H1 (cell line): ENCODE measurements at regions not wholly inside any gene's neighbourhood (a gene's known extent, or its start where the extent isn't known, plus 50 kb on each side); places are given as distances from the start of the nearest gene placed in this dataset.

ENCODE experiments used
- ASH2L ChIP-seq: fragments of 200-600, 300-600 bp; sonication (generic); IDR thresholded peaks from one replicate; pipeline ENCODE4 v1.7.1; 2017; ENCODE audit warnings: low read length
- BCL11A ChIP-seq, 2 experiments: IDR thresholded peaks; one replicate each; pipeline ENCODE4 v1.6.1; 2011; ENCODE audit warnings: low read depth in 2 of 2, low read length in 2 of 2, mild to moderate bottlenecking in 2 of 2
- BRCA1 ChIP-seq: IDR thresholded peaks from 2 replicates; pipeline ENCODE4 v1.6.1; 2012; ENCODE audit warnings: low read depth, low read length, improper control_type of control experiment
- CREB1 ChIP-seq: IDR thresholded peaks from 2 replicates; pipeline ENCODE4 v1.6.1; 2012; ENCODE audit warnings: inconsistent platforms
- E2F6 ChIP-seq: IDR thresholded peaks from 2 replicates; pipeline ENCODE4 v1.6.1; 2012; ENCODE audit warnings: inconsistent platforms
- FOSL1 ChIP-seq: IDR thresholded peaks from 2 replicates; pipeline ENCODE4 v1.6.1; 2011; ENCODE audit warnings: mild to moderate bottlenecking, low read depth, low read length, moderate library complexity; ENCODE audit not compliant: insufficient read depth
- PHF8 ChIP-seq: fragments of 200-600 bp; sonication (generic); conservative IDR thresholded peaks from 2 replicates; pipeline ENCODE4 v1.7.1; 2012; ENCODE audit warnings: low read depth, mild to moderate bottlenecking, inconsistent platforms, low read length, moderate library complexity
- POLR2A ChIP-seq, 2 experiments: IDR thresholded peaks; 1 replicate in 1 of 2; 2 replicates in 1 of 2; pipeline ENCODE4 v1.6.1; 2011; ENCODE audit warnings: low read depth in 2 of 2, low read length in 2 of 2, mild to moderate bottlenecking in 2 of 2; ENCODE audit errors: control extremely low read depth in 1 of 2
- RBBP5 ChIP-seq: IDR thresholded peaks from 2 replicates; pipeline ENCODE4 v1.7.1; 2012; ENCODE audit warnings: low read depth, mild to moderate bottlenecking, inconsistent platforms, low read length, moderate library complexity, borderline replicate concordance
- RNF2 ChIP-seq: fragments of 200-900, 300-1000 bp; sonication (generic); IDR thresholded peaks from 2 replicates; pipeline ENCODE4 v1.7.1; 2016; ENCODE audit warnings: borderline replicate concordance, low read depth, mild to moderate bottlenecking, antibody characterized with exemption, low read length; ENCODE audit not compliant: poor library complexity, severe bottlenecking; ENCODE audit errors: missing control alignments
- SP1 ChIP-seq: IDR thresholded peaks from 2 replicates; pipeline ENCODE4 v1.6.1; 2011; ENCODE audit warnings: low read depth, low read length
- TBP ChIP-seq: IDR thresholded peaks from 2 replicates; pipeline ENCODE4 v1.6.1; 2011; ENCODE audit warnings: low read depth, low read length, improper control_type of control experiment
- YY1 ChIP-seq: IDR thresholded peaks from 2 replicates; pipeline ENCODE4 v1.6.1; 2011; ENCODE audit warnings: low read depth, mild to moderate bottlenecking, low read length
- TF ChIP-seq, protein P1 (sequence below), 3 experiments: IDR thresholded peaks; 1 replicate in 2 of 3; 2 replicates in 1 of 3; pipeline versions ENCODE4 v1.5.1 to v1.6.1; 2011; ENCODE audit warnings: low read length in 3 of 3, mild to moderate bottlenecking in 3 of 3, inconsistent platforms in 2 of 3, low read depth in 1 of 3, moderate library complexity in 1 of 3; ENCODE audit not compliant: insufficient read depth in 1 of 3; ENCODE audit errors: control extremely low read depth in 1 of 3

DNA sequence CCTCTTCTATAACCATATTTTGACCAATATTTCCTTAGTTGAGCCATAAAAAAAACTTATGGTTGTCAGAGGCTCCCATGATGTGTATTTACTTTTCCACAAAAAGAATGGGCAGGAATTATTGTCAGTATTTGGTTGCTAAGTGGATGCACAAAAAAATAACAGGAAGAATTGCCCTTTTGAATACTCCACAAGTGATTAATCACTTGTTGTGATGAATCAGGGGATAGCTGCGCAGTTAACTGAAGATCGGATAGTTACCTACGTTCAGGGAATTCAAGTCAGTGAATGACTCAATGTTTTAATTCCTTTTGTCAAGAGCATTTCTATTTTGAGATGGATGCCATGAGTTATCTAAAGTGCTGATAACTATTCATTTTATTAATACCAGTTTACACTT lies 785.2 kb upstream of the B3GALT2 start:
- TF ChIP-seq, protein P1, sequence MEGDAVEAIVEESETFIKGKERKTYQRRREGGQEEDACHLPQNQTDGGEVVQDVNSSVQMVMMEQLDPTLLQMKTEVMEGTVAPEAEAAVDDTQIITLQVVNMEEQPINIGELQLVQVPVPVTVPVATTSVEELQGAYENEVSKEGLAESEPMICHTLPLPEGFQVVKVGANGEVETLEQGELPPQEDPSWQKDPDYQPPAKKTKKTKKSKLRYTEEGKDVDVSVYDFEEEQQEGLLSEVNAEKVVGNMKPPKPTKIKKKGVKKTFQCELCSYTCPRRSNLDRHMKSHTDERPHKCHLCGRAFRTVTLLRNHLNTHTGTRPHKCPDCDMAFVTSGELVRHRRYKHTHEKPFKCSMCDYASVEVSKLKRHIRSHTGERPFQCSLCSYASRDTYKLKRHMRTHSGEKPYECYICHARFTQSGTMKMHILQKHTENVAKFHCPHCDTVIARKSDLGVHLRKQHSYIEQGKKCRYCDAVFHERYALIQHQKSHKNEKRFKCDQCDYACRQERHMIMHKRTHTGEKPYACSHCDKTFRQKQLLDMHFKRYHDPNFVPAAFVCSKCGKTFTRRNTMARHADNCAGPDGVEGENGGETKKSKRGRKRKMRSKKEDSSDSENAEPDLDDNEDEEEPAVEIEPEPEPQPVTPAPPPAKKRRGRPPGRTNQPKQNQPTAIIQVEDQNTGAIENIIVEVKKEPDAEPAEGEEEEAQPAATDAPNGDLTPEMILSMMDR (IDR thresholded peaks at IDR 0.05; ENCODE audit: control extremely low read depth in 1 of 3, insufficient read depth in 1 of 3, low read depth in 1 of 3, low read length in 3 of 3): no peak
- TF ChIP-seq RBBP5 (no peak), BRCA1 (no peak), BCL11A (IDR thresholded peaks at IDR 0.05; ENCODE audit: low read depth in 2 of 2, low read length in 2 of 2) (no peak), POLR2A (IDR thresholded peaks at IDR 0.05; ENCODE audit: control extremely low read depth in 1 of 2, low read depth in 2 of 2, low read length in 2 of 2) (no peak), FOSL1 (no peak), RNF2 (no peak), TBP (no peak), SP1 (no peak), CREB1 (no peak), YY1 (no peak), E2F6 (no peak), PHF8 (no peak), ASH2L (no peak)
